GM19397 (cell line): ENCODE measurements at regions not wholly inside any gene's neighbourhood (a gene's known extent, or its start where the extent isn't known, plus 50 kb on each side); places are given as distances from the start of the nearest gene placed in this dataset.

ENCODE experiments used
- ATAC-seq: cut with Tn5 transposase; IDR thresholded peaks from one replicate; pipeline ENCODE4 v1.9.1; 2021; ENCODE audit warnings: mild to moderate bottlenecking, moderate library complexity; ENCODE audit not compliant: unreplicated experiment

DNA sequence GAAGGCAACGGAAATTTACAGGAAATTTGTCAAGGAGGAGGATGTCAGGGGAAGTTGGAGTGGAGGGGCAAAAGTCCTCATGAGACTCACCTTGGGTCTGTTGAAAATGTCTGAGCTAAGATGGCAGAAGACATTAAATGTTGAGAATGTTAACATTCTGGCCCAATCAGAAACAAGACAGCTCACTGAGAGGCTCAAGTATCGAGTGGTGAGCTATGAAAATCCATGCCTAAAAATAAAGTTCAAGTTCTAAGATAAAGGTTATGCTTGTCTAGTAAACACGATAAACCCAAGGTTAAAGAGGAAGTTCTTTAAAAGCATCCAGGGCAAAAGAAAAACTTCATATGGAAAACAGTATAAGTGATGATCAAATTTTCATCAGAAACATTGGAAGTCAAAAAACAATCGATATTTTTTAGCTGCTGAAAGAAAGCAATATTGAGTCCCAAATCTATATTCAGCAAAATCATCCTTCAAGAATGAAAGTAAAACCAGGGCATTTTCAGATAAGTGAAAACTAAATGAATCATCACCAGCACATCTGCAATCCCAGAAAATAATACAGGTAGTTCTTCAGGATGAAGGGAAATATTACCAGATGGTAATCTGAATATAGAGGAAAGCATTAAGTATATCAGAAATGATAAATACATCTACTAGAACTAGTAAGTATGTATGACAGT, 462.4 kb downstream of the TLL1 start:
- ATAC-seq = no peak

DNA sequence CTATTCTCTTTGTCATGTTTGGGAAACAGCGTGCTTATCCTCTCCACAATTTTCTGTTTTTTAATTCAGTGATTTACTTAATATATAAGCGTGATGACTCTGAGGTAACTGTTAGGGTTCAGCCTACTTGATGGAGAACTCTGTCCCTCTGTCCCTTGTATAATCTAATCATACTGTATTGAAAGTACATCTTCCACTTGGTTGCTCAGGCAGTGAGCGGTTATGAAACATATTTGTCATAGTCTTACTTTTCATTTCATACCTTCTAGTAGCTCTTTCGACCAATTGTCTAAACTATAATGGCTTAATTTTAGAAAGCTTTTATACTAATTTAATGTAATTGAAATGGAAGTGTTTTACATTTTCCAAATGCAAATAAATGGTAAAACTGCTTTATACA, 469.0 kb downstream of the TLL1 start:
- ATAC-seq = no peak

DNA sequence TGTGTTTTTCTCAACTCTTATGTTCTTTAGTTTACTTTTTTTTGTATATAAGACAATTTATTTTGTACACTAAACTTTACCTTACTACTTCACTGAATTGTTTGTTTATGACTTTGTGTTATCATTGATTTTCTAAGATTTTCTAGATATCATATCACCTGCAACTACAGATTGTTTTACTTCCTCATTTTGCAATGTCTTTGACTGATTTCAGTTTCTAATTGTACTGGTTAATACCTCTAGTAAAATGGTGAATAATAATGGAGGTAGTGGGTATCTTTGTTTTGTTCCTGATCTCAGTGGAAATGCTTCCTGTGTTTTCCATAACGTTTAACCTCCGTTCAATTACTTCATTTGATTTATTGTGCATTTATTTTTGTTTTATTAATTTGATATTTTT, 490.2 kb downstream of the TLL1 start:
- ATAC-seq = no peak

DNA sequence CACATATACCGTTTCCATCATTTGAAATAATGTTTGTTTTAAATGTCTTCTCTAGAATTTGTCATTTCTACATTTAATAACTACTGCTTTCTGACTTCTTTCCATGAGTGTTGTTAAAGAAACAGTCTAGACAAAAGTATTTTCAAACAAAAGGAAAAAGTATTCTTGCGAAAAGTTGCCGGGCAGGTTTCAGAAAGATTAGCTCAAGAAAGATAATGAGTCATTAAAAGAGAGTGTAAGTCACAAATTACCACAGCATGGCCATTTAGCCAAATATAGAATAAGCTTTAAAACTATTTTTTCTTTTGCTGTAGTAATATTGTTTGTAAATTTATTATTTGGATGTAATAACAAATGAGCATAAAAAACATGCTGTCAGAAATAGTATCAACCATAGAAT, 493.0 kb downstream of the TLL1 start:
- no peak for ATAC-seq

DNA sequence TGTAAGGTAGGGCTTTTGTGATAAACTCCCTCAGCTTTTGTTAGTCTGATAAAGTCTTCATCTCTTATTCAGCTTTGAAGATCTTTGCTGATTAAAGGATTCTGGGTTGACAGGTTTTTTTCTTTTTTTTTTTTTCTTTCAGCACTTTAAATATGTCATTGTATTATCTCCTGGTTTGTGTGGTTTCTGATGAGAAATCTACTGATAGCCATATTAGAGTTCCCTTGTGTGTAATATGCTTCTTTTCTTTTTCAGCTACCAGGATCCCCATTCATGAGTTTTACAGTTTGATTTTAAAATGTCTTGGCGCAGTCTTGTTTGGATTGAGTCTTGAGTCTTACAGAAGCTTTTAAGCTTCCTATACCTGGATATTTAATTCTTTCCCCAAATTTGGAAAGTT, 504.5 kb downstream of the TLL1 start:
- ATAC-seq = no peak

DNA sequence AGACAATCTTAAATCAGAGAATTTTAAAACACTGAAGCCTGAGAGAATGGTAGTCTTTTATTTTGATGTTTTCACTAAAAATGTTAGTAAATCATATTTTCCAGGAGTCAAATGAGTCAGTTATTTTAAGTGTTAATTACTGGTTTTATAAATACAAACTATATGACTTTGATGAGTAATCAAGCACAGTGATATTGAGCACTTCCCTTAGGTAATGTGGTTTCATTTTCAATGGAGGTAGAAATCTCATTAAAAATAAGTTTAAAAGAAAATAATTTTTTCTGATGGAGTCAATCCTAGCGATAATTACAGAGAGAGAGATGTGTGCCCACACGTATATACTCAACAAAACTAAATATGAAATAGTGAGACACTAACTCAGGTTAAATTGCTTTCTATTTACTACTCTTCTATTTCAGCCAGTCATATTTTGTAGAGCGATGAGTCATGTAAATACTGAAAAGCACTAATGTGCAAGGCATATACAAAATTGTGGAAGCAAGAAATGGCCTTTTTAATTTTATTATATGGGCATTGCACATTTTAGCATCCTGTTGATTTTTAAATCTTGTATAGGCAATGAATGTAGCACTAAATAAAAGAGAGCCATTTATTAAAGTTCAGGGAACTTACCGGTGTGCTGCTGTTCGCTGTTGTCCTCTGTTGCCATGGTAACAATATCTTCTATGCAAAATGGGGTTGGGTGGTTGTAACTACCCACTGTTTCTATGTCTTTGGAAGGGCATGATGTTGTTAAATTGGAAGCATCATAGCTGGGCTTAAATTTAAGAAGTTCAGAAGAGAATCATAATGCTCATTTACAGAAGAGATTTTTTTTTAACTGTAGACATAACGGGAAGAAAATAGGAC, 513.7 kb downstream of the TLL1 start:
- no peak for ATAC-seq

DNA sequence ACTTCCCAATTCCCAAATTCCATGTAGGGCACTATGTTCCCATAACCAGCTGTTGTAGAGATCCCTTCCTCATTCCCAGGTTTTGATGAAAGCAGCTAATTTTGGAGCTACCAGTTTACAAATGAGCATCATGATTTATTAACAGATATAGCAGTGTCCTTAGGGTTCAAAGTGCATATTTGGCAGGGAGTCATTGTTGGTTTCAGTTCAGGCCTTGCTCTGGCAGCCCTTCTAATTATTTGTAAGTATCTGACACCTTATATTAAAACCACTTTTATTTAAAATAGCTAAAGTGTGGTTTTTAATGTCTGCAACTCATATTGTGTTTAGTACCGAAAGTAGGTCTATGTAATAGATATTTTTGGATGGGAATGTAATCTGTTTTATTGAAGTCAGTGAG, 518.5 kb downstream of the TLL1 start:
- no peak for ATAC-seq

DNA sequence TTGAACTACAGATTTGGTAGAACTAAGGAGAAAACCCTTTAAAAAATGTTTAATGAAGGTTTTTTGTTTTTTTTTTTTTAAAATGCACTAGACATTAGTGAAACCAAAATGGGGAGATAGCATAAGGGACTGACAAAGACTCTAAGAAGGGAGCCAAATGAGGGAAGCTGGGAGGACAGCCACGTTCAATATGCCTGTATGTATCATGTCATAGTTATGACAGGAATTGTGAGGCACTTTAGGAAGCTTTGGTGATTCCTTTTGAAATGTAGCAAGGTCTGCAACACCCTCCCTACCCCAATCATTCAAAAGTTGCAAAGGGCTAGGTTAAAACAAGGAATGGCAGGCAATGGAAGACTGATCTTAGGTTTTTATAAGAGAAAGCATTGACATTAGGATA, 526.0 kb downstream of the TLL1 start:
- ATAC-seq = no peak

DNA sequence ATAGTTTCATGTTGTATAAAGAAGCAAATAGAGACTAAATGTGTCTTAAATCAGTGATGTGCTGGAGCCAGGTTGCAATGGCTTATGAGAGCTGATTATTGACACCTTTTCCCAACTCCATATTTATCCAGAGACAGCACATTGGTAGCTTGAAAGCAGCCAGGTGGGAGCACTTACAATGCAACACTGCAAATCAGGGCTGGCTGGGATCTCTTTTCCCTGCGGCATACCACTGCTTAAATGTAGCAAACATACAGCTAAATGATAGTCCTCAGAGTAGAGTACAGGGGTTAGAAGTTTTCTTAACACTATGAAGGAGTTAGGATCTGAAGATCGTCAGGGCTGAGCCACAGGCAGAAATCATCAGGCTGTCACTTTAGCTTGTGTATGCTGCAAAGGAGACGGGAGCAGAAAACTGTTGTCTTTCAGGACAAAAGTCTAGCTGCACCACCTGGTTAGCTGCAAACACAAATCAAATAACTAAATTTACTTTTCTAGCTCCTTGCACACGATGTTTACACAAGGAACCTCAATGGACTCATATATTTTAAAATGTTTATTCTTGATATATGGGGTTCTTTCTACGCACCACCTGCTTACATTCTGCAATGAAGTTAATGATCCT, 527.3 kb downstream of the TLL1 start:
- ATAC-seq = no peak

DNA sequence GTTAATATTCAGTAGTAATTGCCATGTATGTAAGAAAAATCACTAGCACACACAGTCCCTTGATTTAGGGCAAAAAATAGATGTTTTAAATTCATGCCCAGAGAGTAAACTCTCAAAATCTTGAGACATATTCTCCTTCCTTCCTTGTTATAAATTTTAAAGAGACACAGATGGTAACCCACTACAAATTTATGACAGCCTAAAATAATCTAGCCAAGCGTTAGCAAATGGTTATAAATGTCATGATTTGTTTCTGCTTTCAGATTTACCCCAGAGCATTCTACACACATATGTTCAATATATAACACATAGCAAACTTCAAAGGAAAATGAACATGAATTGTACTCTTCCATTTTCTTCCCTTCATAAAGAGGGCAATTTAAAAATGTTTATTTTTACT, 540.3 kb downstream of the TLL1 start:
- no peak for ATAC-seq

DNA sequence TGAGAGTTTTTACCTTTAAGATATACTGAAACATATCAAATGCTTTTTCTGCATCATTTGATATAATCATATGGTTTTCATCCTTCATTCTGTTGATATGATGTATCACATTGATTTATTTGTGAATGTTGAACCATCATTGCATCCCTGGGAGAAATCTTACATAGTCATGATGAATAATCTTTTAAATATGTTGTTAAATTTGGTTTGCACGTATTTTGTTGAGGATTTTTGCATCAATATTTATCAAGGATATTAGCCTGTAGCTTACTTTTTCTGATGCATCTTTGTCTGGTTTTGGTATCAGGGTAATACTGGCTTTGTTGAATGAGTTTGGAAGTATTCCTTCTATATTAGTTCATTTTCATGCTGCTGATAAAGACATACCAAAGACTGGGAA, 541.4 kb downstream of the TLL1 start:
- no peak for ATAC-seq

DNA sequence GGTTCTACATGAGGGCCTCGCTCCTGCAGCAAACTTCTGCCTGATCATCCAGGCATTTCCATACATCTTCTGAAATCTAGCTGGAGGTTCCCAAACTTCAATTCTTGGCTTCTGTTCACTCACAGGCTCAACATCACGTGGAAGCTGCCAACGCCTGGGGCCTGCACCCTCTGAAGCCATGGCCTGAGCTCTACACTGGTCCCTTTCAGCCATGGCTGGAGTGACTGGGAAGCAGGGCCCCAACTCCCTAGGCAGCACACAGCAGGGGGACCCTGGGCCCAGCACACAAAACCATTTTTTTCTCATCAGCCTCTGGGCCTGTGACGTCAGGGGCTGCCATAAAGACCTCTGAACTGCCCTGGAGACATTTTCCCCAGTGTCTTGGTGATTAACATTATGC, 542.7 kb downstream of the TLL1 start:
- no peak for ATAC-seq

DNA sequence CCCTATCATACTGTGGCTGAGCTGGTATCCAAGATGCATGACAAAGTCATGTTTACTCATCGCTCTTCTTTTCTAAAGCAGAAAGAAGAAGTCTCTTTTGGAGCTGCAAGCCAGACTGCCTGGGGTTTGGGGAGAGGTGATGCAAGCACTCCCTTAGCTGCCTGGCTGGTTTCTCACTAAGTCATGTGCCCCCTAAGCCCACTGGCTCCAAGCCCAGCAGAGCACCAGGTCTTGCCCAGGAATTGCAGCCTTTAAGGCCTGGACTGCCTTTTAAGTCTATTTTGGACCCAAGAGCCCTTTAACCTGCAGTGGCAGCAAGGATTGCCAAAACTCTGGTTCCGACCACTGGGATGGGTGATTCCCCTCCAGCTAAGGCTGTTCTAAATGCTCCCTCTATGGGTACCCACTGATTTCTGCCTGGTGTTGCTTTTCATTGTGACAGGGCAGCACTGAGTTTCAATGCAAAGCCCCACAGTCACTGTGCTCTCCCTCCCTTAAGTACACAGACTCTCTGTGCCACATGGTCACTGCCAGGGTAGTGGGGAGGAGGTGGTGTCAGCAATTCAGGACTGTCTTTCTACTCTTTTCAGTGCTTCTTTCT, 548.6 kb downstream of the TLL1 start:
- ATAC-seq = no peak

DNA sequence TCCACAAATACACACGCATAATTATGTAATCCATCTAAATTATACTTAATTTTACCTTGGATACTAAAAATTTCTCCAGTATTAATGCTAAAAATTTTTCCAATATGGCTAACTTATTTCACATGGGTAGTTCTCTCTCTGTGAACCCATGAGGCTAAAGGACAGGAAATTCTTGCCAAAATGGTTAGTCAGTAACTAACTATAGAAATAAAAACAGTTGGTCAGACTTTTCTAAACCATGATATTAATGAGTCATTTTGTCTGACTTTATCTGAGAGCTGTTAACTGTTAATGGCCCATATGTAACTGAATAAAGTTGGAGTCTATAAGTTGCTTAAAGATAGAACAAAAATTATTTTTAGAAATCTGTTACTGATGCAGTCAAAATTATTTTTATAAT, 549.4 kb downstream of the TLL1 start:
- ATAC-seq = no peak

DNA sequence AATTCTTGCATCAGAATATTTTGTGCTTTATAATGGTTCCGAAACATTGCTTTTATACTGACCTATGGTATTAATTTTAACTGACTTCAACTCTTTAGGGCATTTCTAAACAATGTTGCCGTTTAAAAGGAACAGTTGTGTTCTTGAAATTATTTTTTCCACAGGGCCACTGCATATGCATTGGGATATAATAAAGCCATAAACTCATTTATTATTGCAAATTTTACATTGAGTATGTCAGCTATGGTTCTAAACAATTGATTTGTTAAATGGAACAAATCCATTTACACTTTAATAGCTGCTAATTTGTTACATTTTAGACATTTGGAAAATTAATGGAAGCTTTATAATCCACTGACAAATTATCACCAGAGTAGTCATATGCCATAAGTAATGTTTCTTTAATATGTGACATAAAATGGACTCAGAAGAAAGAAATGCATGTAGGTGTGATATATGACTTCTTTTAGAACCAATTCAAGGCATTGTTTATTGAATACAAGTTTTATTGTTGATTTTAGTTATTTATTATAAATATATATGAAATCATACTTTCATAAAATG, 553.3 kb downstream of the TLL1 start:
- no peak for ATAC-seq

DNA sequence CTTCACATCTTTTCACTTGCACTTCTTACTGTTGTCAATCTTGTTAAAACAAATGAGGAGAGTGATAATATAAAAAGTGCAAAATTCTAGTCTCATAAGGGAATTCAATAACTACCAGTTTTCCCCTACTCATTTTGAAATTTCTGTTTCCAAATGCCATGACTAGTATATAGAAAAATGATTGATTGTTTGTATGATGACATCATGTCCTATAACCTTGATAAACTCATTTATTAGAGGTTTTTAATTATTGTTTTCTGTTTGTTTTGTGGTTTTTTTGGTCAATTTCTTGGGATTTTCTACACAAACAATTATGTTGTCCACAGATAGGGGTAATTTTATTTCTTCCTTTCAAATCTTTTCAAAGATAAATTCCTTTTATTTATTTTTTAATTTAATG, 559.1 kb downstream of the TLL1 start:
- no peak for ATAC-seq

DNA sequence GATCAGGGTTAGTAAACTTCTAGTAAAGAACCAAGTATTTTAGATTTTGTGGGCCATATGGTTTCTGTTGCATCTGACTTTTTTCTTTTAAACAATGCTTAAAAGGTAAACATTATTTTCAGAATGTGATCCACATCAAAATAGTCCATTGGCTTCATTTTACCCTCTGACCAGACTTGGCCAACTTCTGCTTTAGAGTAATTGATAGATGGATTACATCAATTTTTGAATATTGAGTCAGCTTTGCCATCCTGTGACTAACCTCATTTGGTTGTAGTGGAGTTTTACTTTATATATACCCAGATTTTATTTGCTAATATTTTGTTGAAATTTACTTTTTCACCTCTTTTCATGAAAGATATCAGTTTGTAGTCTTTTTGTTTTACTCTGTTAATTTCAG, 559.8 kb downstream of the TLL1 start:
- ATAC-seq = no peak

DNA sequence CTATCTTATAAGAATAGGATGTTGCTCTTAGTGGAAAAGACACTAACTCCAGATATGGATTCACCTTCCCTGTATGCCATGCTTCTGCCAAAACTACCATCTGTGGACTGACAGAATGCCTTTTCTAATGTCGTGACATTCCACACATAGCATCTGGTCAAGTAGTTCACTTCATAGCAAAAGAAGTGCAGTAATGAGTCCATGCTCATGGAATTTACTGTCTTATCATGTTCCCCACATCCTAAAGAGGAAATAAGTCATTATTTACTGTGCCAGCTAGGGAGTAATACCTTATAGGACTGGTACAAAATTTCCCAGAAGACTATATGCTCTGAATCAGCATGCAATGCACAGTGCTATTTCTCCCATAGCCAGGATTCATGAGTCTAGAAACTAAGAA, 562.4 kb downstream of the TLL1 start:
- no peak for ATAC-seq

DNA sequence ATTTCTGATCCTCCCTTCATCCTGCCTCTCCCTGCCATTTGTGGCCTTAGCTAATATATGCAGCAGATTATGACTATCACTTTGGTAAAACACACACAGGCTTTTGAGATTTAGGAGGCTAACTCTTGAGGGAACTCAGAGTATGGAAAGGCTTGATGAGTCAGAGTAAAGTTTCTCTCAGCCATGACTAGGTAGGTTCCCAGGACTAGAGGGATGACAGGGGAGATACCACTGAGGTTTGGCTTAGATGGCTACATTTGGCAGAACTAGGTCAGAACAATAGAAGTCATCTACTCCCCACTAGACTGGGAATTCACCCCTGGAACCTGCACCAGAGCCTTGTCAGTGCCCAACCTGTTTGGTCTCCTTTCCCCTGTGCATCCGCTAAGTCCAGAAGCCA, 585.7 kb downstream of the TLL1 start:
- no peak for ATAC-seq

DNA sequence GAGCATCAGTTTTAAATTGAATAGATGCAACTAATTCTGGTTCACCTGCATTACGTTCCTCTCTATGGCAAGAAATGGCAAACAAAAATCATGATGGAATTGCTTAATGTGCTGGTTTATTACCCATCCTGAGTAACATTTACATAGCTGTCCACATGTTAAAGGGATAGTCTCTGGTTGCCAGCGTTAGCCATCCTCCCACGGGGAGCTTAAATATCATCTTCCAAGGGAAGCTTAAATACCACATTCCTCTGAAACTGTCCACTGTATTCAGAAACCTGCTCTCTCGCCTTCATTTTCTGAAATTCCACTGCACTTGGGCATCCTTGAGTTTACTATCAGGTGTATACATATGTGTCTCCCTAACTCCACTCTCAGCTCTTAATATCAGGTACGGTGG, 586.6 kb downstream of the TLL1 start:
- no peak for ATAC-seq

DNA sequence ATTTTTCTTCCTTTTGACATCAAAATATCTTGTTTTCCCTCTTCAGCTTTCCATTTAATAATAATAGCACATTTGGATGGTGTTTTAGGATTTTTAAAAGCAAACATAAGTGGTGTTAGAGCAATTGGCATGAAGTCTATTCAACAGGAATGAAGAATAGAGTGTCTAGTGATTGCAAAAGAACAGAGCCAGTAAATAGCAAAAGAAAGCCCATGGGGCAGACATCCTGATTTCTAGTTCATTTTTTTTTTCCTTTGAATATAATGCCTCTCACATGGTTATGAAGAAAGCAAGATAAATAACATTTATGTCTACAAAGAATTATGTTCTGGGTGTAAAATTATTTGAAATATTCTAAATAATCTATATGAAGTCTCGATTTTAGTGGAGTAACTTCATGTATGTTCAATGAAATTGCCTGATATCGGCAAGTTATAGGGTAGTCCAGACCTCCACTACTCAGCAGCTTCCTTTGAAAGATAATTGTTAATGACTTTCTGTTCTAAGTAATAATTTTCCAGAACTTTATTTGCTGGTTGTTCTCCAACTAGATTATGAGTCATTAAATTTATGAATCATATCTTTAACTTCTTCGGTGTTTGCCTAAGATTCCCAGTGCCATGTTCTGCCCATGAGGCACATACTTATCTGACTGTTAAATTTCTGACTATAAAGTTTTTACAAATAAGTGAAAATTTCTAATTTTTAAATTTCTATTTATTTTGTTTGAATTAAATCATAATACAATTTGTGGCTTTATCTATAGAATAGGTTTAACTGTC, 587.9 kb downstream of the TLL1 start:
- ATAC-seq = no peak
